ENCODE measurements at regions not wholly inside any gene's neighbourhood (a gene's known extent, or its start where the extent isn't known, plus 50 kb on each side); places are given as distances from the start of the nearest gene placed in this dataset.

- H3K36me3 ChIP-seq (ENCODE audit: low read depth, low read length), result no peaks in the 10 kb centered on the region
- H4K20me1 ChIP-seq (ENCODE audit: low read length), result no peaks in the 10 kb centered on the region
- no peaks in the 10 kb centered on the region for H3K9me2 ChIP-seq (replicated peaks; ENCODE audit: low read length)
- no peak for TF ChIP-seq EZH2phosphoT487 (IDR thresholded peaks at IDR 0.05; ENCODE audit: borderline replicate concordance, low read length)
- CTCF ChIA-PET, result no interaction called here
- H3K79me2 ChIP-seq (ENCODE audit: low read length), result no peaks in the 10 kb centered on the region
- no TSS peak for BruUV-seq (replicated peaks)
- no peaks in the 10 kb centered on the region for H3K4me1 ChIP-seq (ENCODE audit: insufficient read depth, low read length)
- no peaks in the 10 kb centered on the region for H3K9me3 ChIP-seq (ENCODE audit: low read length)
- no peak overlapping the region for H3K9ac ChIP-seq (ENCODE audit: low read length)
- H3K27me3 ChIP-seq (ENCODE audit: low read length), result no peaks in the 10 kb centered on the region
- DNase-seq, result no peak
- intact Hi-C loops (cut with micrococcal nuclease), result no loop called here
- no peak overlapping the region for H2AFZ ChIP-seq (ENCODE audit: low read length)
- POLR2A ChIA-PET (ENCODE audit: unreplicated experiment), result no interaction called here
- H3K4me2 ChIP-seq (ENCODE audit: low read length), result no peak overlapping the region
- H3F3A ChIP-seq (ENCODE audit: low read length, unreplicated experiment), result no peaks in the 10 kb centered on the region
- no peak for ATAC-seq
- H3K27ac ChIP-seq (ENCODE audit: low read length), result no peak overlapping the region
- no peak overlapping the region for H3K4me3 ChIP-seq (ENCODE audit: low read length)
Observed at GRCh38 chr17:34784526-34784925, 176.7 kb downstream of the CCT6B start.

GRCh38 chr17:34782271-34782670 is 179.0 kb downstream of the CCT6B start:
- H3K4me3 ChIP-seq (ENCODE audit: low read length), result no peak overlapping the region
- no peaks in the 10 kb centered on the region for H3K79me2 ChIP-seq (ENCODE audit: low read length)
- H3K27ac ChIP-seq (ENCODE audit: low read length), result no peak overlapping the region
- ATAC-seq (no peak), DNase-seq (no peak)
- H2AFZ ChIP-seq (ENCODE audit: low read length), result no peak overlapping the region
- H4K20me1 ChIP-seq (ENCODE audit: low read length), result no peaks in the 10 kb centered on the region
- POLR2A ChIA-PET (ENCODE audit: unreplicated experiment), result no interaction called here
- H3K27me3 ChIP-seq (ENCODE audit: low read length), result no peaks in the 10 kb centered on the region
- no peaks in the 10 kb centered on the region for H3K9me2 ChIP-seq (replicated peaks; ENCODE audit: low read length)
- CTCF ChIA-PET, result no interaction called here
- BruUV-seq (replicated peaks), result no TSS peak
- TF ChIP-seq CTCF (conservative IDR thresholded peaks at IDR 0.05; ENCODE audit: low read depth, low read length), result no peak
- no peak for TF ChIP-seq EZH2 (IDR thresholded peaks at IDR 0.05; ENCODE audit: low read length, unreplicated experiment)
- no peak for TF ChIP-seq EZH2phosphoT487 (IDR thresholded peaks at IDR 0.05; ENCODE audit: borderline replicate concordance, low read length)
- H3K4me1 ChIP-seq (ENCODE audit: insufficient read depth, low read length), result no peaks in the 10 kb centered on the region
- no peaks in the 10 kb centered on the region for H3K36me3 ChIP-seq (ENCODE audit: low read depth, low read length)
- H3K9ac ChIP-seq (ENCODE audit: low read length), result no peak overlapping the region
- no peaks in the 10 kb centered on the region for H3F3A ChIP-seq (ENCODE audit: low read length, unreplicated experiment)
- no peak overlapping the region for H3K4me2 ChIP-seq (ENCODE audit: low read length)
- intact Hi-C loops (cut with micrococcal nuclease), result no loop called here
- H3K9me3 ChIP-seq (ENCODE audit: low read length), result no peaks in the 10 kb centered on the region

- H4K20me1 ChIP-seq (ENCODE audit: low read length), result no peaks in the 10 kb centered on the region
- H3K9me3 ChIP-seq (ENCODE audit: low read length), result no peaks in the 10 kb centered on the region
- H3K27ac ChIP-seq (ENCODE audit: low read length), result no peak overlapping the region
- ATAC-seq, result no peak
- no peaks in the 10 kb centered on the region for H3F3A ChIP-seq (ENCODE audit: low read length, unreplicated experiment)
- H3K27me3 ChIP-seq (ENCODE audit: low read length), result no peaks in the 10 kb centered on the region
- no TSS peak for BruUV-seq (replicated peaks)
- TF ChIP-seq EZH2phosphoT487 (IDR thresholded peaks at IDR 0.05; ENCODE audit: borderline replicate concordance, low read length), result no peak
- ChIA-PET POLR2A (ENCODE audit: unreplicated experiment) (interaction anchor here (0.6 kb wide), 1 partner anchor 12 kb away, joined by 4 read pairs; no protein-coding TSS in a partner anchor), CTCF (no interaction called here)
- no peaks in the 10 kb centered on the region for H3K4me1 ChIP-seq (ENCODE audit: insufficient read depth, low read length)
- intact Hi-C loops (cut with micrococcal nuclease), result no loop called here
- no peaks in the 10 kb centered on the region for H3K9me2 ChIP-seq (replicated peaks; ENCODE audit: low read length)
- H3K4me2 ChIP-seq (ENCODE audit: low read length), result no peak overlapping the region
- H2AFZ ChIP-seq (ENCODE audit: low read length), result no peak overlapping the region
- no peak for DNase-seq
- H3K79me2 ChIP-seq (ENCODE audit: low read length), result no peaks in the 10 kb centered on the region
- no peak overlapping the region for H3K4me3 ChIP-seq (ENCODE audit: low read length)
- no peak overlapping the region for H3K9ac ChIP-seq (ENCODE audit: low read length)
- H3K36me3 ChIP-seq (ENCODE audit: low read depth, low read length), result no peaks in the 10 kb centered on the region
Observed at GRCh38 chr17:34781571-34782108, 179.6 kb downstream of the CCT6B start.

- Histone ChIP-seq H3K27ac (ENCODE audit: low read length) (no peak overlapping the region), H3K27me3 (ENCODE audit: low read length) (peaks cover 2% of the 10 kb centered on the region; the same call in 1 of the 2 replicates), H2AFZ (ENCODE audit: low read length) (no peak overlapping the region), H3K36me3 (ENCODE audit: low read depth, low read length) (no peaks in the 10 kb centered on the region), H3K4me3 (ENCODE audit: low read length) (no peak overlapping the region), H3K79me2 (ENCODE audit: low read length) (no peaks in the 10 kb centered on the region), H3K4me1 (ENCODE audit: insufficient read depth, low read length) (no peaks in the 10 kb centered on the region), H4K20me1 (ENCODE audit: low read length) (no peaks in the 10 kb centered on the region), H3F3A (ENCODE audit: low read length, unreplicated experiment) (no peaks in the 10 kb centered on the region), H3K9ac (ENCODE audit: low read length) (no peak overlapping the region), H3K9me2 (replicated peaks; ENCODE audit: low read length) (no peaks in the 10 kb centered on the region), H3K9me3 (ENCODE audit: low read length) (no peaks in the 10 kb centered on the region), H3K4me2 (ENCODE audit: low read length) (no peak overlapping the region)
- ChIA-PET CTCF (no interaction called here), POLR2A (ENCODE audit: unreplicated experiment) (interaction anchor here (0.6 kb wide), 1 partner anchor 13 kb away, joined by 4 read pairs; no protein-coding TSS in a partner anchor)
- DNase-seq (no peak), ATAC-seq (no peak)
- intact Hi-C loops (cut with micrococcal nuclease), result no loop called here
- no peak for TF ChIP-seq CTCF (conservative IDR thresholded peaks at IDR 0.05; ENCODE audit: low read depth, low read length)
- TF ChIP-seq EZH2phosphoT487 (IDR thresholded peaks at IDR 0.05; ENCODE audit: borderline replicate concordance, low read length), result no peak
- no peak for TF ChIP-seq EZH2 (IDR thresholded peaks at IDR 0.05; ENCODE audit: low read length, unreplicated experiment)
- BruUV-seq (replicated peaks), result no TSS peak
Observed at GRCh38 chr17:34781071-34781470, 180.2 kb downstream of the CCT6B start.

Data from PC-3 (cell line).